Stimulated activated naive CD8-positive, alpha-beta T cell treated with anti-CD3 and anti-CD28 coated beads, Interleukin-15, amount 100 ng/mL, for 72 hours (primary cell): ENCODE measurements at regions not wholly inside any gene's neighbourhood (a gene's known extent, or its start where the extent isn't known, plus 50 kb on each side); places are given as distances from the start of the nearest gene placed in this dataset.

Experiments
- ATAC-seq: fragments of 150-1000 bp; cut with Tn5 transposase; 2 replicates; pipeline ENCODE4 v1.10.0; 2021; ENCODE audit warnings: mild to moderate bottlenecking, moderate library complexity
- DNase-seq, 2 donors: peaks; one replicate each; pipeline ENCODE4 v3.0.0; 2021 to 2022
- H3K27ac Mint-ChIP-seq, 2 donors: one replicate each; pipeline ENCODE4 v1.8.0; 2022; ENCODE audit warnings: mild to moderate bottlenecking in 2 of 2, mixed read lengths in 2 of 2, moderate library complexity in 2 of 2
- H3K27me3 Mint-ChIP-seq: one replicate; pipeline ENCODE4 v1.8.0; 2022; ENCODE audit warnings: mixed read lengths
- H3K4me1 Mint-ChIP-seq: one replicate; pipeline ENCODE4 v1.8.0; 2022; ENCODE audit warnings: mild to moderate bottlenecking, mixed read lengths
- H3K4me3 Mint-ChIP-seq, 2 donors: one replicate each; pipeline ENCODE4 v1.8.0; 2022; ENCODE audit warnings: mild to moderate bottlenecking in 2 of 2, mixed read lengths in 2 of 2, moderate library complexity in 1 of 2
- H3K9me3 Mint-ChIP-seq, 2 donors: one replicate each; pipeline ENCODE4 v1.8.0; 2022; ENCODE audit warnings: mixed read lengths in 2 of 2

- H3K4me3 Mint-ChIP-seq: no peak overlapping the region
- no peak overlapping the region for H3K27ac Mint-ChIP-seq
- H3K9me3 Mint-ChIP-seq: no peaks in the 10 kb centered on the region
- ATAC-seq: no peak
- no peaks in the 10 kb centered on the region for H3K4me1 Mint-ChIP-seq
- DNase-seq: no peak
- H3K27me3 Mint-ChIP-seq: peaks cover 29% of the 10 kb centered on the region
Measured at GRCh38 chr20:20843982-20844381, 131.5 kb upstream of the RALGAPA2 start.

DNA sequence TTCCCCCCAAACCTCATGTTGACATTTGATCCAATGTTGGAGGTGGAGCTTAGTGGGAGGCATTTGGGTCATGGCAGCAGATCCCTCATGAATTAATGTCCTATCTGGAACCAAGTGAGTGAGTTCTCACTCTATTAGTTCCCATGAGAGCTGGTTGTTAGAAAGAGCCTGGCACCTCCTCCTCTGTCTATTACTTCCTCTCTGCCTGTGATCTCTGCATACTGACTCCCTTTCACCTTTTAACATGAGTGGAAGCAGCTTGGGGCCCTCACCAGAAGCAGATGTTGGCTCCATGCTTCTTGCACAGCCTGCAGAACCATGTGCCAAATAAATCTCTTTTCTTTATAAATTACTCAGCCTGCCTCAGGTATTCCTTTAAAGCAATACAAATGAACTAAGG is 127.3 kb upstream of the RALGAPA2 start:
- DNase-seq: no peak
- H3K27ac Mint-ChIP-seq: no peak overlapping the region
- ATAC-seq: no peak
- H3K27me3 Mint-ChIP-seq: peaks cover 47% of the 10 kb centered on the region
- no peaks in the 10 kb centered on the region for H3K9me3 Mint-ChIP-seq
- H3K4me3 Mint-ChIP-seq: no peak overlapping the region
- H3K4me1 Mint-ChIP-seq: no peaks in the 10 kb centered on the region

GRCh38 chr20:20837574-20838021 is 125.2 kb upstream of the RALGAPA2 start:
- Mint-ChIP-seq H3K4me3 (no peak overlapping the region), H3K27ac (no peak overlapping the region), H3K4me1 (no peaks in the 10 kb centered on the region), H3K27me3 (peaks cover 51% of the 10 kb centered on the region), H3K9me3 (no peaks in the 10 kb centered on the region)
- ATAC-seq: no peak
- DNase-seq: peak; percentile 44 to 51

- Mint-ChIP-seq H3K27me3 (peaks cover 43% of the 10 kb centered on the region), H3K27ac (no peak overlapping the region), H3K4me3 (no peak overlapping the region), H3K9me3 (no peaks in the 10 kb centered on the region), H3K4me1 (no peaks in the 10 kb centered on the region)
- ATAC-seq (no peak), DNase-seq (no peak)
Measured at GRCh38 chr20:20836836-20837235, 124.4 kb upstream of the RALGAPA2 start.

- H3K4me1 Mint-ChIP-seq: no peaks in the 10 kb centered on the region
- ATAC-seq: no peak
- no peak overlapping the region for H3K4me3 Mint-ChIP-seq
- no peaks in the 10 kb centered on the region for H3K9me3 Mint-ChIP-seq
- DNase-seq: no peak
- H3K27me3 Mint-ChIP-seq: peaks cover 43% of the 10 kb centered on the region
- H3K27ac Mint-ChIP-seq: no peak overlapping the region
Measured at GRCh38 chr20:20835897-20836296, 123.5 kb upstream of the RALGAPA2 start.

DNA sequence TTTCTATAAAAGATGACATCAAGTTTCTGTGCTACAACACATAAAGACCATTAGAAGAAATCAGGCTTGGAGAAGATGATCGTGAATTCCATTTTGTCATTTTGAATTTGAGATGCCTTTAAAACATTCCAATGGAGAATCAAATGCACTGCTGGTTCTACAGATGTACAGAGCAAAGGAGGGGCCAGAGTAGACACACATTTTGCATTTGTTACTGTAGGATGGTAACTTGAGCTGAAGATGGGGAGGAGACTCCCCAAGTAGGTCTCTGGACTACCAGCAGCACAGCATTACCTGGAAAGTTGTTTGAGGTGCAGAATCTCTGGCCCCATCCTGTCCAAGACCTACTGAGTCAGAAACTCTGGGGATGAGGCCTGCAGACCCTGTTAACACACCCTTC is 121.6 kb upstream of the RALGAPA2 start:
- Mint-ChIP-seq H3K9me3 (peaks cover 0 to 5% of the 10 kb centered on the region in 2 donors), H3K27me3 (peaks cover 47% of the 10 kb centered on the region), H3K4me3 (no peak overlapping the region), H3K27ac (no peak overlapping the region), H3K4me1 (no peaks in the 10 kb centered on the region)
- ATAC-seq (no peak), DNase-seq (no peak)

- H3K27ac Mint-ChIP-seq: peak overlapping the region in 1 of 2 donors; percentile 29
- H3K27me3 Mint-ChIP-seq: peaks cover 46% of the 10 kb centered on the region
- no peak for DNase-seq
- peaks cover 0 to 5% of the 10 kb centered on the region in 2 donors for H3K9me3 Mint-ChIP-seq
- ATAC-seq: no peak
- H3K4me1 Mint-ChIP-seq: no peaks in the 10 kb centered on the region
- no peak overlapping the region for H3K4me3 Mint-ChIP-seq
Measured at GRCh38 chr20:20832715-20833114, 120.3 kb upstream of the RALGAPA2 start.

- peaks cover 43% of the 10 kb centered on the region for H3K27me3 Mint-ChIP-seq
- no peaks in the 10 kb centered on the region for H3K4me1 Mint-ChIP-seq
- peak overlapping the region in 1 of 2 donors; percentile 72 for H3K27ac Mint-ChIP-seq
- DNase-seq (no peak), ATAC-seq (no peak)
- no peak overlapping the region for H3K4me3 Mint-ChIP-seq
- H3K9me3 Mint-ChIP-seq: peaks cover 0 to 5% of the 10 kb centered on the region in 2 donors
Measured at GRCh38 chr20:20831794-20832193, 119.3 kb upstream of the RALGAPA2 start.

DNA sequence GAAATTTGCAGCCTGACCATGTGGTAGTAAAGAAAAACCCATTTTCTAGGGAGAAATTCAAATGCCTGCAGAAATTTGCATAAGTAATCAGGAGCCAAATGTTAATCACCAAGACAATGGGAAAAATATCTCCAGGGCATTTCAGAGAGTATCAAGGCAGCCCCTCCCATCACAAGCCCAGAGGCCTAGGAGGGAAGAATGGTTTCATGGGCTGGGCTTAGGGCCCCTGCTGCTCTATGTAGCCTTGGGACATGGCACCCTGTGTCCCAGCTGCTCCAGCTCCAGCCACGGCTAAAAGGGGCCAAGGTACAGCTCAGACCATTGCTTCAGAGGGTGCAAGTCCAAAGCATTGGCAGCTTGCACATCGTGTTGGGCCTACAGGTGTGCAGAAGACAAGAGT is 117.2 kb upstream of the RALGAPA2 start:
- ATAC-seq (no peak), DNase-seq (no peak)
- no peak overlapping the region for H3K4me3 Mint-ChIP-seq
- no peak overlapping the region for H3K27ac Mint-ChIP-seq
- peaks cover 41% of the 10 kb centered on the region for H3K27me3 Mint-ChIP-seq
- H3K9me3 Mint-ChIP-seq: peaks cover 0 to 5% of the 10 kb centered on the region in 2 donors
- H3K4me1 Mint-ChIP-seq: peaks cover 5% of the 10 kb centered on the region

- DNase-seq (no peak), ATAC-seq (no peak)
- Mint-ChIP-seq H3K27me3 (peaks cover 44% of the 10 kb centered on the region), H3K4me3 (no peak overlapping the region), H3K9me3 (peaks cover 0 to 5% of the 10 kb centered on the region in 2 donors), H3K4me1 (peaks cover 7% of the 10 kb centered on the region), H3K27ac (no peak overlapping the region)
Measured at GRCh38 chr20:20827992-20828597, 115.7 kb upstream of the RALGAPA2 start.

GRCh38 chr20:20824924-20825584 is 112.6 kb upstream of the RALGAPA2 start:
- DNase-seq (peak; percentile 50 to 55), ATAC-seq (peak; percentile 73)
- Mint-ChIP-seq H3K4me3 (no peak overlapping the region), H3K9me3 (peaks cover 0 to 5% of the 10 kb centered on the region in 2 donors), H3K27me3 (peaks cover 62% of the 10 kb centered on the region), H3K27ac (peak overlapping the region; percentile 27 to 48), H3K4me1 (peaks cover 7% of the 10 kb centered on the region)

DNA sequence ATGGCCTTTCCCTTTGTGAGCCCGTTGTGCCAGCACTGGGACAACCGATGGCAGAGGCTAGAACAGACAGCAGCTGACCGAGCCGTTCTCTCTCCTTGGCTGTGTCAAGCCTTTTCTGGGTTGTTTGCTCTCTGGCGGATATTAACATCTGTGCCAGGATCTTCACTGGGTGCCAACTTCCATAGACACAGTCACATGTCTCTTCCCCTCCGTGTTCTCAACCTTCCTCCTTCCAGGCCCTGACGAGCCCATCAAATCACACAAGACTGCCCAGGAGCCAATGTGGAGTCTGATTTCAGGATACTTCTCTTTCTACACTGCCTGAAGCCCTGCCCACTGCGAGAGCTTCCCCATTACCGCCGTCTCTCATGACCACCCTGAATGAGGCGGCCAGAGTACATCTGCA is 111.0 kb upstream of the RALGAPA2 start:
- Mint-ChIP-seq H3K27ac (no peak overlapping the region), H3K4me3 (no peak overlapping the region), H3K27me3 (peaks cover 62% of the 10 kb centered on the region), H3K4me1 (peaks cover 7% of the 10 kb centered on the region), H3K9me3 (no peaks in the 10 kb centered on the region)
- no peak for ATAC-seq
- no peak for DNase-seq

DNA sequence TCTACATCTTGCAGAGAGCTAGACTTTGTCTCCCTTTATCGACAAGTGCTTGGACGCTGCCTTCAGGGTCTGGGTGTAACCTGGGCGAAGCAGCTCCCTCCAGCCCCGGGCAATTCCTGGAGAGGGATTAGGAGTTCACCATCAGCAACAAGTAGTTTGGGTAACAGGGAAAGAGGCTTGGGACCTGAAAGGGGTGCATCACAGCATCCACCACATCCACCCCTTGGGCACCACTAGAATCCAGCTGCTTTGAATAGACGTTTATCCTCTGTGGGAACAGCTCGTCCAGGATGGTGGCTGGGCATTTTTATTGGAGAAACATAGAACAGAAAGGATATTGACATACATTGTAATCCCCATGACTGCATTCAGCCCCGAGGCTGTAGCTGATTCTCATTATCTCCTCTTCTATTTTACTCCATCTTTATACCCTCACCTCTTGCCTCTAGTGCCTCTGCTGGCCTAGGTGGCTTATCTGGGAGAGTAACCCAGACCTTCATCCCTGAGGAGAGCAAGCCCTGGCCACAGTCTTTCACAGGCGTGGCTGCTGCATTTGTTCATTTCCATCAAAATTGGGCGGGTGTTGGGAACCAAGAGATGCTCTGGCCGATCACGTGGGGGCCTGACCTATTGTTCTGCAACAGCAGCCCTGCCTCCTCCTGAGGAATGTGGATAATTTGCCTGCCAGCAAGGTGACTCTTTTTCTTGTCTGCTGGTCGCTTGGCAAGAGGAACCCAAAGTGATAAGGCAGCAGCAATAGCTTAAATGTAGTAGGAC is 109.2 kb upstream of the RALGAPA2 start:
- Mint-ChIP-seq H3K4me1 (peaks cover 7% of the 10 kb centered on the region), H3K27ac (no peak overlapping the region), H3K4me3 (no peak overlapping the region), H3K27me3 (peaks cover 55% of the 10 kb centered on the region), H3K9me3 (no peaks in the 10 kb centered on the region)
- DNase-seq (no peak), ATAC-seq (no peak)

DNA sequence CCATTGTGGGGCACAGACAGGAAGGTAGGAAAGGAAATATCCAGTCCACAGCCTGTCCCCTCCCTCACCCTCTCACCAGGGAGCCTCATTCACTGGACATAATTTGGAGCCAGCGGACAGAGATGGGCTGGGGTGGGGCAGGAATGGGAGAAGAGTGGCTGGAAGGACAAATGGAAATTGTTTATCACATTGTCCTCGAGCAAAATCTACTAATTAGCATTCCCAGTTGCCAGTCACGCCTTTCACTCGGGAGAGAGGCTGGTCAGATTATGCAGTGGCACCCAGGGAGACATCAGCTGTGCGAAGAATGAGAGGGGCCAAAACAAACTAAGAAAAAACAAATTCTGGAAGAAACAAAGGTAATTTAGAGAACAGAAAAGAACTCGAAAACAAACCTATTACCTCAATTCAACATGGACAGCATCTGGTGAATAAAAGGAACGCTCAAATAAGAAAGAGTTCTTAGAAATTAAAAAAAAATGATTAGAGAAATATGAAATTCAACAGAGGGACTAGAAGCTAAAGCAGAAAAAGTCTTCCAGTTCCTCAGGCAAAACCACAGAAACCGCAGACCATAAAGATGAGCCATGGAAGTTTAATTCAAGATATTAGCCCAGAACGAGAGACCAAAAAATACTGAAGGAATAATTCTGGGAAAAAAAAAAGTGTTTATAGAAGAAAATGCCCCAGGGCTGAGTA is 108.5 kb upstream of the RALGAPA2 start:
- Mint-ChIP-seq H3K9me3 (no peaks in the 10 kb centered on the region), H3K4me1 (peaks cover 7% of the 10 kb centered on the region), H3K27ac (no peak overlapping the region), H3K4me3 (no peak overlapping the region), H3K27me3 (peaks cover 49% of the 10 kb centered on the region)
- ATAC-seq: no peak
- DNase-seq: no peak

- no peak overlapping the region for H3K27ac Mint-ChIP-seq
- ATAC-seq: no peak
- DNase-seq: no peak
- H3K4me1 Mint-ChIP-seq: peaks cover 6% of the 10 kb centered on the region
- no peaks in the 10 kb centered on the region for H3K9me3 Mint-ChIP-seq
- H3K4me3 Mint-ChIP-seq: no peak overlapping the region
- H3K27me3 Mint-ChIP-seq: peaks cover 48% of the 10 kb centered on the region
Measured at GRCh38 chr20:20820104-20820503, 107.7 kb upstream of the RALGAPA2 start.
